Upper lobe of right lung (tissue), 1 donor: ENCODE measurements at regions not wholly inside any gene's neighbourhood (a gene's known extent, or its start where the extent isn't known, plus 50 kb on each side); places are given as distances from the start of the nearest gene placed in this dataset.

Source experiments
- ATAC-seq: fragments of 200-7000 bp; cut with Tn5 transposase; one replicate; pipeline ENCODE4 v1.9.1; 2020; ENCODE audit warnings: mild to moderate bottlenecking, moderate library complexity
- DNase-seq: peaks from one replicate; pipeline ENCODE4 v3.0.0-alpha.2; 2020
- H3K27ac ChIP-seq: fragments of 200-600 bp; one replicate; pipeline ENCODE4 v1.8.0; 2022
- H3K27me3 ChIP-seq: fragments of 200-600 bp; one replicate; pipeline ENCODE4 v1.8.0; 2022; ENCODE audit warnings: mild to moderate bottlenecking
- H3K36me3 ChIP-seq: fragments of 200-600 bp; one replicate; pipeline ENCODE4 v1.8.0; 2022
- H3K4me1 ChIP-seq: fragments of 200-600 bp; one replicate; pipeline ENCODE4 v1.8.0; 2022
- H3K4me3 ChIP-seq: fragments of 200-600 bp; one replicate; pipeline ENCODE4 v1.8.0; 2022; ENCODE audit warnings: mild to moderate bottlenecking
- H3K9me3 ChIP-seq: fragments of 200-600 bp; one replicate; pipeline ENCODE4 v1.8.0; 2022
- CTCF ChIP-seq: fragments of 200-600 bp; IDR thresholded peaks from one replicate; pipeline ENCODE4 v1.8.0; 2022; ENCODE audit warnings: antibody characterized with exemption
- intact Hi-C: fragments of 100-400 bp; cut with DNase I; formaldehyde crosslinking; loops from one replicate; pipeline ENCODE4 v1.11.0; 2022
- donor health status: DM: no; HTN: yes; CAD: no; lungs with severe emphysema.

GRCh38 chr1:99496067-99496466 lies 149.8 kb upstream of the PALMD start:
- Histone ChIP-seq H3K27me3 (no peaks in the 10 kb centered on the region), H3K27ac (no peak overlapping the region), H3K9me3 (no peaks in the 10 kb centered on the region), H3K4me3 (no peak overlapping the region), H3K4me1 (no peaks in the 10 kb centered on the region), H3K36me3 (no peaks in the 10 kb centered on the region)
- no peak for TF ChIP-seq CTCF
- intact Hi-C loops = no loop called here
- ATAC-seq (no peak), DNase-seq (no peak)

- no peaks in the 10 kb centered on the region for H3K4me1 ChIP-seq
- intact Hi-C loops = no loop called here
- H3K27me3 ChIP-seq = no peaks in the 10 kb centered on the region
- no peak for TF ChIP-seq CTCF
- no peak for DNase-seq
- H3K27ac ChIP-seq = no peak overlapping the region
- H3K36me3 ChIP-seq = no peaks in the 10 kb centered on the region
- no peak overlapping the region for H3K4me3 ChIP-seq
- H3K9me3 ChIP-seq = no peaks in the 10 kb centered on the region
- no peak for ATAC-seq
These were observed 148.2 kb upstream of the PALMD start for GRCh38 chr1:99497690-99498089.

GRCh38 chr1:99500541-99500940 lies 145.4 kb upstream of the PALMD start:
- TF ChIP-seq CTCF = no peak
- ATAC-seq (no peak), DNase-seq (no peak)
- H3K27me3 ChIP-seq = no peaks in the 10 kb centered on the region
- H3K4me1 ChIP-seq = no peaks in the 10 kb centered on the region
- no peak overlapping the region for H3K27ac ChIP-seq
- no peaks in the 10 kb centered on the region for H3K9me3 ChIP-seq
- no peak overlapping the region for H3K4me3 ChIP-seq
- intact Hi-C loops = no loop called here
- H3K36me3 ChIP-seq = no peaks in the 10 kb centered on the region

GRCh38 chr1:99501871-99502270 lies 144.0 kb upstream of the PALMD start:
- Histone ChIP-seq H3K4me1 (no peaks in the 10 kb centered on the region), H3K36me3 (no peaks in the 10 kb centered on the region), H3K9me3 (no peaks in the 10 kb centered on the region), H3K4me3 (no peak overlapping the region), H3K27ac (no peak overlapping the region), H3K27me3 (no peaks in the 10 kb centered on the region)
- no peak for ATAC-seq
- no peak for DNase-seq
- intact Hi-C loops = no loop called here
- no peak for TF ChIP-seq CTCF

GRCh38 chr1:99502400-99502799 lies 143.5 kb upstream of the PALMD start:
- ATAC-seq (no peak), DNase-seq (no peak)
- no peak overlapping the region for H3K4me3 ChIP-seq
- TF ChIP-seq CTCF = no peak
- no peaks in the 10 kb centered on the region for H3K27me3 ChIP-seq
- H3K27ac ChIP-seq = no peak overlapping the region
- no peaks in the 10 kb centered on the region for H3K9me3 ChIP-seq
- no peaks in the 10 kb centered on the region for H3K4me1 ChIP-seq
- H3K36me3 ChIP-seq = no peaks in the 10 kb centered on the region
- intact Hi-C loops = no loop called here

- Histone ChIP-seq H3K27ac (no peak overlapping the region), H3K27me3 (no peaks in the 10 kb centered on the region), H3K36me3 (no peaks in the 10 kb centered on the region), H3K4me1 (no peaks in the 10 kb centered on the region), H3K4me3 (no peak overlapping the region), H3K9me3 (no peaks in the 10 kb centered on the region)
- TF ChIP-seq CTCF = no peak
- DNase-seq (no peak), ATAC-seq (no peak)
- intact Hi-C loops = no loop called here
These were observed 142.6 kb upstream of the PALMD start for GRCh38 chr1:99503276-99503747.
